ENCODE measurements at regions not wholly inside any gene's neighbourhood (a gene's known extent, or its start where the extent isn't known, plus 50 kb on each side); places are given as distances from the start of the nearest gene placed in this dataset.

GRCh38 chr6:22380236-22380635 lies 83.4 kb upstream of the PRL start:
- Histone ChIP-seq H3K27me3 (no peaks in the 10 kb centered on the region), H3K9me3 (no peaks in the 10 kb centered on the region), H3K27ac (no peak overlapping the region), H3K36me3 (no peaks in the 10 kb centered on the region), H3K4me3 (no peak overlapping the region), H3K4me1 (no peaks in the 10 kb centered on the region)
- no peak for TF ChIP-seq CTCF (IDR thresholded peaks at IDR 0.05)
- FAIRE-seq (no peak), ATAC-seq (no peak), DNase-seq (no peak)
- WGBS, 2 donors, result 81 to 82% methylated on average over 3 of the region's 3 CpGs
- intact Hi-C loops (cut with DNase I), result no loop called here

GRCh38 chr6:22381845-22382544 lies 85.2 kb upstream of the PRL start:
- no peak for TF ChIP-seq CTCF (IDR thresholded peaks at IDR 0.05)
- Histone ChIP-seq H3K36me3 (no peaks in the 10 kb centered on the region), H3K4me3 (no peak overlapping the region), H3K27ac (no peak overlapping the region), H3K9me3 (no peaks in the 10 kb centered on the region), H3K4me1 (no peaks in the 10 kb centered on the region), H3K27me3 (no peaks in the 10 kb centered on the region)
- 71 to 78% methylated on average over 9 of the region's 9 CpGs for WGBS, 2 donors
- DNase-seq (no peak), ATAC-seq (no peak), FAIRE-seq (no peak)
- intact Hi-C loops (cut with DNase I), result no loop called here

GRCh38 chr6:22383016-22383415 lies 86.2 kb upstream of the PRL start:
- Histone ChIP-seq H3K27me3 (no peaks in the 10 kb centered on the region), H3K36me3 (no peaks in the 10 kb centered on the region), H3K4me1 (no peaks in the 10 kb centered on the region), H3K9me3 (no peaks in the 10 kb centered on the region), H3K27ac (no peak overlapping the region), H3K4me3 (no peak overlapping the region)
- no peak for ATAC-seq
- TF ChIP-seq CTCF (IDR thresholded peaks at IDR 0.05), result no peak
- WGBS, 2 donors, result 85 to 88% methylated on average over 6 of the region's 6 CpGs
- intact Hi-C loops (cut with DNase I), result no loop called here
- DNase-seq, result no peak
- no peak for FAIRE-seq

- 91 to 96% methylated on average over 8 of the region's 8 CpGs for WGBS, 2 donors
- FAIRE-seq, result no peak
Measured at GRCh38 chr6:22392711-22393110, 95.9 kb upstream of the PRL start.

More at GRCh38 chr6:22392711-22393110, 95.9 kb upstream of the PRL start:
- intact Hi-C loops (cut with DNase I), result no loop called here
- Histone ChIP-seq H3K27ac (no peak overlapping the region), H3K9me3 (no peaks in the 10 kb centered on the region), H3K4me3 (no peak overlapping the region), H3K4me1 (no peaks in the 10 kb centered on the region), H3K36me3 (no peaks in the 10 kb centered on the region), H3K27me3 (no peaks in the 10 kb centered on the region)
- no peak for DNase-seq
- ATAC-seq, result no peak
- no peak for TF ChIP-seq CTCF (IDR thresholded peaks at IDR 0.05)
